HG03575 (cell line): ENCODE measurements at regions not wholly inside any gene's neighbourhood (a gene's known extent, or its start where the extent isn't known, plus 50 kb on each side); places are given as distances from the start of the nearest gene placed in this dataset.
"Not testable (repeated sequence)": the region's sequence is repeated elsewhere in the genome, so short reads cannot be mapped to it uniquely, and the experiment has no call there.

Experiments
- ATAC-seq: cut with Tn5 transposase; IDR thresholded peaks from one replicate; pipeline ENCODE4 v1.9.1; 2021; ENCODE audit not compliant: unreplicated experiment, insufficient number of reproducible peaks, low FRiP score; ENCODE audit errors: extremely low read depth

- no peak for ATAC-seq
These were observed 518.1 kb downstream of the CSNK1G3 start for GRCh38 chr5:124030043-124030491.

DNA sequence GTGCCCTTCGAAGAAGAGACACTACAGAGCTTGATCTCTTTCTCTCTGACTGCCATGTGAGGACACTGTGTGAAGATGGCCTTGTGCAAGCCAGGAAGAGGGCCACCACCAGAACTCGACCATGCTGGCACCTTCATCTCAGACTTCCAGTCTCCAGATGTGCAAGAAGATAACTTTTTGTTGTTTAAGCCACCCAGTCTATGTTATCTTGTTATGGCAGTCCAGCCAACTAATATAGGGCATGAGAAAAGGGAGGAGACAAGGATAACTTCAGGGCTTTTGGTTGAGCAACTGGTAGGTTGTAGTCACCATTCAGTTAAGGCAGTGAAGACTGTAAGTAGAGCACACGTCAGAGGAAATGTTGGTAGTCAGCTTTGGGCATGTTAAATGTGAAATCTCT is 515.5 kb downstream of the CSNK1G3 start:
- ATAC-seq, result no peak

DNA sequence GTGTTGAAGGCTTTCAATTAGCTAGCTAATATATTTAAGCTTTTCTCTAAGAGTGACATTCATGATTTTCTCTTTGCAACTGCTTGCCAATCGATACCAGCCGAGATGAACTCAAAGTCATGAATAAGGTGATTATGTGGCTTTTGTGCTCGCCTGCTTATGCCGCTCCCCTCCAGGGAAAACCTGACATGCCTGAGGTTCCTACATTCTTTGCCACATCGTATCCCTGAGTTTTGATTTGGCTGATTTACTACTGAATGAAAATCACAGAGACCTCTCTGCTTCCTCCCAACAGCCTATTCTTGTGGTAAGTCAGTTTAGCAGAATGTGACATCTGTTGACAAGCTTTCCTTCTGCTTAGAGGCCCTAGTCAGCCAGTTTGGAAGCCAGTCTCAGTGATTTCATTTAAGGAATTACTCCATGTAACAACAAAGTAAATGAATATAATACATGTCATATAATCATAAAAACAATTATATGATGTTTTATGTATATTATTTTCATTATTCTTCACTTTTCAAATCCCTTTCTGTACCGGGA is 513.4 kb downstream of the CSNK1G3 start:
- no peak for ATAC-seq

DNA sequence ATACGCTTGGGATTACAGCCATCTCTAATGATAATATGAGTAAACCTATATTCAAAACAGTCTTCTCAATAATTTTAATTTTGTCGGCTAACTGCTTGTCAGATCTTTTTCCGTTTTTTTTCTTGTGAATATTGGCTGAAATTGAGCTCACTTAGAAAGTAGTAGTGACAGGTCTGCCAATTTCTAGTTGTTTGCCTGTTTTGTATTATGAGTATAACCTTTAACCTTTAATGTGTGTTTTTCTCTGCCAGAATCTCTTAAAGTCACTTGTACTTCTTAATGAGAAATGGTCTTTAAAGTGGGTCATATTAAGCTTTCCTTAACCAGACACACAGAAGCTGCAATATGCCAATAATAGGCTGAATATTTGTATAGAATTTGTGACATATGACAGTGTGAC is 511.0 kb downstream of the CSNK1G3 start:
- no peak for ATAC-seq

DNA sequence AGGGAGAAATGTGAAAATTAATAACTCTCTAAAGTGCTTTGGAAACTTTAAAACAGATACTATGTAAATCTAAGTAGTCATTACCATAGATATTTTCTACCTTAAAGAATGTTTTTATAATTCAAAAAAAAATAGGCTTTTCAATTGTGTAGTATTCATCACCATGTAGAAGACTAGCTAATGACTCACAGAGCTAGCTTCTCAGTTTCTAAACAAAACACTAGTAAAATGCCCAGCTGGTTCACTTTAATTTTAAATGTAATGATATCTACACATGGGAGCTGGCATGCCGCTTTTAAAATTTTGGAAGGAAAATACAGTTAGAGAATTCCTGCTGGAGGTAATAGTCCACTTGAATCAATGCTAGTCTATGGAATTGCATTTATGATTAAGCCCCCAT is 509.8 kb downstream of the CSNK1G3 start:
- no peak for ATAC-seq

GRCh38 chr5:124021066-124021641 is 509.2 kb downstream of the CSNK1G3 start:
- ATAC-seq, result no peak

- not testable (repeated sequence) for ATAC-seq
These were observed 505.3 kb downstream of the CSNK1G3 start for GRCh38 chr5:124017321-124017720.

- ATAC-seq, result no peak
These were observed 495.9 kb downstream of the CSNK1G3 start for GRCh38 chr5:124007675-124008398.

DNA sequence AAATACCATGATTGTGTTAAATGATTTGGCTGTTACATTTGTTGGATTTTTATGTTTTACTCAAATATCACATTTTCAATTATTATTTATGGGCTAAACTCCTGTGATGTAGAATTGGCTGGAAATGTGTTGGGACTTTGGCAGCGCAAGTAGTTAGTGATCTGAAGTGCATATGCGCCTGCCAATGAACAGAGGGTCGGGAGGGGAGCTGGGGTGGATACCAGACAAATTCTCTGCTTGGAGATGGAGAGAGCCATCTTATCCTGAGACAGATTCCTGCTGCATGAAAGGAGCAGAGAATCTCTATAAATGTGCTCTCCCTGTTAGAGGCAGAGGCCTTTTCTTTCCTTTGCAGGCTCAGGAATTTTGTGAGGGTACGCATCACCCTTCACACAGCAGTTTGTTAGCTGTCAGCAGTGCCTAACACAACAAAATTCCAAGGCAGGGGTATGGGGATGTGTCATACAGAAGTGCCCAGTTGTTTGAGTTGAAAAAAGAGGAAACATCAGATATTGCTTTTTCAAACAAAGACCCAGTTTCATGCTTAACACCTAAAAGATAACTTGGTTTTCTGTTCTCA is 489.1 kb downstream of the CSNK1G3 start:
- ATAC-seq, result no peak

- no peak for ATAC-seq
These were observed 488.6 kb downstream of the CSNK1G3 start for GRCh38 chr5:124000538-124000937.

DNA sequence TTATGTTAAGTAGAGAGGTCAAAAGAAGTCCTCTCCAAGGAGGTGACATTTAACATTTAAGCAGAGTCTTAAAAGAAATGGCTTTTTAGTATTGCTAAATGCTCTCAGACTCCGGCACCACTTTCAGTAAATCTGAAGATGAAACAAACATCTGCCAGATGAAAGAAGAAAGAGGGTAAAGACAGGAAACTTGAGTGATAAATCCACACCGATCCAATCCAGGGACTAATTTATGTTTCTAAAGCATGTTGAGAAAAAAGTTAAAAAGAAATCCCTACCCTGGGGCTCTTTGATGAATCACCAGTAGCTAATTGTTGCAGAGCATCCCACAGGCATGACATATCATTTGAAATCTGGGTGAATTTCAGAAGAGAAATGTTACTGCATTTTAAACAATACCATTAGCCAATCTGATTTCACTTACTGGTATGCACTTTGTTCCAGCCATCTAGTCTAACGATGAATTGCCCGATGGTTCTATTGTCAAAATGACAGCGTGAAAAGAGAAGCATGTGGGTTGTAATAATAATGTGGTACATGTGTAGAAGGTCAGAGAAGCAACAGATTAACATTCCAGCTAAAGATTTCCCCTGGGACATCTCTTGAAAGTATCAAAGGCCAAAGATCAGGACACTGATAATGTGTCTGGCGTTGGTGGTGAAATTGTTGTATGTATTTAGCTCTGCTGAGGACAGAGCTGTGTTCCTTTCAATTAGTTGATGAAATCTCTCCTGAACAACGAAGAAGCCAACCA is 485.7 kb downstream of the CSNK1G3 start:
- no peak for ATAC-seq

- ATAC-seq, result no peak
These were observed 485.1 kb downstream of the CSNK1G3 start for GRCh38 chr5:123997064-123997461.

DNA sequence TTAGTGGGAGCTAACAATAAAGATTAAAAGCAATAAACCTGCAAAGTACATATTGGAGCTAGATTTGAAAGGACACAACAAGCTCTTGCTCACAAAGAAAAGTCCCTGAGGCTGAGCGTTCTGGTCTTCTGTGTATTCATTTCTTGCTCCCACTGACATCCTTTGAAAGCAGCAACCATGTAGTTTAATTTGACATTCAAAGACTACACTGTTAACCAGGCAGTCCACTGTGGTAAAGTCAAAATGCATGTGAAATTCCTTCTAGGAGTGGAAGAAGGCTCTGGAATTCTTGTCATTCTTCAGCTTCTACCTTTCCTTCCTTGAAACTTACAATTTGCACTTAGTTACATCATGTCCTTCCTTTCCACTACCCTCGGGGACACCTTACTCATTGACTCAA is 480.7 kb downstream of the CSNK1G3 start:
- ATAC-seq, result no peak

GRCh38 chr5:123987956-123988355 is 476.0 kb downstream of the CSNK1G3 start:
- ATAC-seq, result no peak

- ATAC-seq, result peak; percentile 70
These were observed 464.5 kb downstream of the CSNK1G3 start for GRCh38 chr5:123976379-123977033.

DNA sequence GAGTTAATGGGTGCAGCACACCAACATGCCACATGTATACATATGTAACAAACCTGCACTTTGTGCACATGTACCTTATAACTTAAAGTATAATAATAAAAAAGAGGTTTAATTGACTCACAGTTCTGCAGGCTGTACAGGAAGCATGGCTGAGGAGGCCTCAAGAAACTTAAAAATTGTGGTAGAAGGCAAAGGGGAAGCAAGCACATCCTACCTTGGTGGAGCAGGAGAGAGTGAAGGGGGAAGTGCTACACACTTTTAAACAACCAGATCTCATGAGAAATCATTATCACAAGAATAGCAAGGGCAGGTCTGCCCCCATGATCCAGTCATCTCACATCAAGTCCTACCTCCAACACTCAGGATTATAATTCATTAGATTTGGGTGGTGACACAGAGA is 463.5 kb downstream of the CSNK1G3 start:
- ATAC-seq, result not testable (repeated sequence)

GRCh38 chr5:123966781-123967180 is 454.8 kb downstream of the CSNK1G3 start:
- no peak for ATAC-seq

GRCh38 chr5:123965626-123966025 is 453.6 kb downstream of the CSNK1G3 start:
- no peak for ATAC-seq

GRCh38 chr5:123964884-123965283 is 452.9 kb downstream of the CSNK1G3 start:
- no peak for ATAC-seq
